HG03439 (cell line): ENCODE measurements at regions not wholly inside any gene's neighbourhood (a gene's known extent, or its start where the extent isn't known, plus 50 kb on each side); places are given as distances from the start of the nearest gene placed in this dataset.

Experiments used
- ATAC-seq: cut with Tn5 transposase; IDR thresholded peaks from one replicate; pipeline ENCODE4 v1.9.1; 2021; ENCODE audit warnings: mild to moderate bottlenecking, moderate library complexity; ENCODE audit not compliant: unreplicated experiment

DNA sequence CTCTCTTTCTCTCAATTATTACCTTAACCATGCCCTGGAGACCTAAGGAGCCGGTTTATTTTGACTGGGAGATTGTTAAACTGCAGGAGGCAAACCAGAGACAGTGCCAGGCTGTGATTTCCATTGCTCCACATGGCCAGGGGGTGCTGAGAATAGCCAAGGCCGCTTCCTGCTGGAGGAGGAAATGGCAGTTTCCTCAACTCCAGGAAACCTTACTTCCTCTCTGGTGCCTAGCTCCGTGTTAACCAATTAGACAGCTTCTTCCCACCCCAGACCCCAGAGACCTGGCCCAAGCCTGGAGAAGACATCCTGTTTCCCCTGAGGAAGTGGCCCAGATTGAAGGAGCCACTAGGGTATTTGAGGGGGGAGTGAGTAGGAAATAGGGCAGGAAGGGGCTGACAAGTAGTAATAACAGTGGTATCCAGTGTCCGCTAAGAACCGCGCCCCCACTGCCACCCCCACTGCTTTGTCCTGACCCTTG, 161.2 kb downstream of the PLPP3 start:
- no peak for ATAC-seq

DNA sequence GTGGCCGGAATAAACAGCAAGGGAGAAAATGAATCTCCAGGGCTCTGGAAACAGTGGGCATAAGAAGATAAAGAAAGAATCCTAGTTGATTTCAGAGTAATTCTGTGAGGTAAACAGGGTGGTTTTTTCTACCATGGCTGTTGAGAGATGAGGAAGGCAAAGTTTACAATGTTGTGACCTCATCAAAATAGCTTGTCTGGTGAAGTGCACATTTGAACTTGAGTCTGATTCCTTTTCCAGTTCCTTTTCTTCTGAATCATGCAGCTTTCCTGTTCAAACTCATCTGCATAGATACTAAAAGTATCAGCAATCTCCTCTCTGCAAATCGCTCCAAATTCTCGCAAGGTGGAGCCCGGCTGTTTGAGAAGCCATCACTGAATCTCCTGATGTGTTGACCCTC, 161.7 kb downstream of the PLPP3 start:
- ATAC-seq, result no peak

DNA sequence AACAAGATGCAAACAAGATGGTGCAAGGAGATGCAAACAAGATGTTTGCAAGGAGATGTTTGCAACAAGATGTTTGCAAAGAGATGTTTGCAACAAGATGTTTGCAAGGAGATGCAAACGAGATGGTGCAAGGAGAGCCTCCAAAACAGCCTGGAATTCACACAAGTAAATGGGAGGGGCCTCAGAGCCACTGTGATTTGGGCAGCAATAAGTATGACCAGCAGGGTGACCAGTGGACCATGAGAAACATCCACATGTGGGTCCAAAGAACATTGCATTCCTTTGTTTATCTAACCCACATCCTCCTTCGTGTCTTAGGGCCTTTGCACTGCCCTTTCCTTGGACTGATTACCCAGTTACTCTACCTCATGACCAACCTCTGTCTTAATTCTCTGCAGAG, 162.9 kb downstream of the PLPP3 start:
- no peak for ATAC-seq

DNA sequence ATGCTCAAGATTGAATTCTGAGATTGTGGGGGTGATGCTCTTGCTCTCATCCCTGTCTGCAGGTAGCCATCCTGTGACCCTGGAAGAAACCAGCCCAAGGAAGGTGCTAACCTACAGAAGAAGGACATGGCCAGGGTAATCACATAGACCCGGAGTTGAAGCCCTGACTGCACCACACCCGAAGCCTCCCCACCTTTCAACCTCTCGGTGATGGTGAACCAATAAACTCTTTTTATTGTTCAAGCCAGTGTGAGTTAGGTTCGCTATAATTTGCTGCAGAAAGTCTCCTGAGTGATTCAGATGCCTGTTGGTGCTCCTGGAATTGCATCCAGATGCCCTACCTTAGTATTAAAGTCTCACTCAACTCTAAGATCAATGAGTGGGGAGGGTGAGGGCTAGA, 163.6 kb downstream of the PLPP3 start:
- ATAC-seq, result no peak

DNA sequence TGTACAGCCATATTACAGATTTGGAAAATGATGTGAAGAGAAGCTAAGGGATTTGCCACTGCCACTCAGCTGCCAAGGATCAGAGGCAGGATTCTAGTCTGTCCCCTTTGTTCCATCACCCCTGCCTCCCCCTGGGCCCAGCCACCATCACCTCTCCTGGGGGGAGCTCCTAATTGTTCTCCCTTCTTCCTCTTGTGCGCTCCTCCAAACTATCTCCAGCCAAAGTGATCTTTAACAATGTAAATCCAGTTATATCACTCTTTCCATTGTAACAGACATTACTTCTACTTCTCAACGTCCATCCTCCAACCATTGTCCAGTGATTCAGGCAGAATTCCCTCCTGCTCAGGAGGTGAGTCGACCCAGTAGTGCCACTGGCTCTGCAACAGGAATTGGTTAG, 164.1 kb downstream of the PLPP3 start:
- no peak for ATAC-seq

DNA sequence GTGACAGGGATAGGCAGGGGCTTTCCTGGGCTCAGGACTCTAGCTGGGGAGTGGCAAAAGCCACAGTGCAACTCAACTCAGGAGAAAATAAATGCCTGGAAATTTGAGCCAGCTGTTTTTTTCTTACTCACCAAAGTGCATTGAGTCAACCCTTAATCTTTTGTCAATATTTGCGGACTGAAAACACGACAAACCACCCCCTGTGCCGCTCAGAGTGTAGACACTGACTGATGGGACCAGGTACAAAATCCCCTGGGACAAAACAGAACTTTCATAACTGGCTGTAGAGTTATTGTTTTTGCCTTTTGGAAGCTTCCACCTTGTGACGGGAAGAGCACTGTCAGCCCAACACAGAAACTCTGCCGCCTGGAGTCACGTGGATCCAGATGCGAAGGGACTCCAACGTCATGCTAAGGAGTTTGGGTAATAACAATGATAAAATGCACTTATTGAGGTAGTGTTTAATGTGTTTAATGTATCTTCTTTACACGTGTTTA, 164.6 kb downstream of the PLPP3 start:
- no peak for ATAC-seq

DNA sequence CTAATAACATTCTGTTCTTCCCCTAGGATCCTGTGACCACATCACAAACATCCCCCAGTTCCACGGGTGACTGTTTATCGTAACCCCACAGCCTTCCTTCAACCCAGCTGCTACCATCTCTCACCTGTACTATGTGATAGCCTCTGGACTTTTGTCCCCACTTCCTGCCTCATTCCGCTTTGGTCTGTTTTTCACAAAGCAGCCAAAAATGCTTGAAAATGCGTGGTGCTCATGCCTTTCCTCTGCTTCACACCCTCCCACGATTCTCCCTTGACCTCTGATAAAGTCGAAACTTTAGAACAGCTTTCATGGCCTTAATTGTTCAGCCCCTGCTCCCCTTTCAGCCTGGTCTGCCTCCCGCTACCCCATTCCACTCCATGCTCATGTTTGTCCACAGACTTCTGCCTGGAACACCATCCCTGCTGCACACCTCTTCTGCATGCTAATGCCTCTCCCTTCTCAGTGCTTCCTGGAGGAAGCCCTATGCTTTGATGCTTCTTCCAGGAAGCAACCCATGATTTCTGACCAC, 165.6 kb downstream of the PLPP3 start:
- ATAC-seq, result no peak

DNA sequence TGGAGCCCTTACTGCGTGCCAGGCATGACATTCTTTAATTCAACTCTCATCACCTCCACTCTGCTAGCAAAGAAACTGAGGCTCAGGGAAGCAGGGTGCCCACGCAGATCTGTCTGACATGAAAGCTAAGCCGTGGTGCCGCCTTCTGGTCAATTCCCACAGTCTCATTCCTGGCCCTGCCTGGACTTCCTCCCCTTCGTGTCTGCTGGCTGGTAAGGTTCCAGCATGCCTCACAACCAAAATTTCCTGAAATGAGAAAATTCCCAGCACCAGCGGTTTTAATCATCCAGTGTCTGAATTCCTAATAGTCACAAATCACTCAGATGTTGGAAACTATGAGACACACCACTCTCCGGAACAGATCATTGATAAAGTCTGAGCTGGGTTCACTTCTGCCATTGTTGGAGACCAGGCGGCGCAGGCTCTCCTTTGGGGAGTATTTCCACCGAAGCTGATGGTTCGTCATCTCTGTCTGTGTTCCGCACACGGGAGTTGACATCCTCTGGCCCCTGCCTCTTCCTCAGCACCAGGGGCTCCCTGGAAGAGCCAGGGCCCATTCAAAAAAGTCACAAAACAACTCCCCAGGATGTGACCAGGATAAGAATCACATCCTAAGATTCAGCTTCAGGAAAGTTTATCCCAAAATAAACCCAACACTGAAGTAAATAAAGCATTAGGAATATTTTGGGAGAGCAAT, 167.7 kb downstream of the PLPP3 start:
- no peak for ATAC-seq

DNA sequence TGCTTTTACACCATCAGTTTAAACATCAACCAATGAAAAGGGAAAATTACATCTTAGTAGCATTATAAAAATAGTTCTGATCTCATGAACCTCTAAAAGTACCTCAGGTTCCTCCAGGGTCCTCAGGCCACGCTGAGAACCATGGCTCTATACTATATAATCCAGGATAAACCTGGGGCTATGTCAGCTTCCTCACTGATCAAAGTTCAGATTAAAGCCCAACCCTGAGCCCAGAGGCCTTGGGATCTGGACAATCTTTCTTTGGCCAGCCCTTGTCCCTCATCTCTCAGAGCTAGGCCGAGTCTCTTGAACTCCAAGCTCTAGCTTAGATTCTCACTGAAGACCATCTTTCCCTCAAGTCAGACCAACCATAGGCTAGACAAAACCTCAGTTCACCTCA, 168.3 kb downstream of the PLPP3 start:
- no peak for ATAC-seq

DNA sequence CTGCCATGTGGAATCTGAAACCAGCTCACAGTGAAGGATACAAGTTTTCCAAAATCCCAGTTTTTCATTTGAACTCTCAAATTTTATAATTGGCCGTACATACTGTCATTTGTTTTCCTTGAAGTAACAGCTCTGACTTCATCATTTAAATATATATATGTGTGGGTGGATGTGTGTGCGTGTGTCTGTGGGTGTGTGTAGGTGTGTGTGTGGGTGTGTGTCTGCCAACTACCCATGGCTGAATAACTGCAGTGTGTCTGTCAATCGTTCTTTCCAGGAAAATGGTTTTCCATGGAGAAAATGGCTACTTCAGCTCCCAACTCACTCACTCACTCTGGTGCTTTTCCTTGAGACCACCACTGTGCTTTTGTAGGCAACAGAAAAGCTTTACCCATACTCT, 169.0 kb downstream of the PLPP3 start:
- no peak for ATAC-seq

DNA sequence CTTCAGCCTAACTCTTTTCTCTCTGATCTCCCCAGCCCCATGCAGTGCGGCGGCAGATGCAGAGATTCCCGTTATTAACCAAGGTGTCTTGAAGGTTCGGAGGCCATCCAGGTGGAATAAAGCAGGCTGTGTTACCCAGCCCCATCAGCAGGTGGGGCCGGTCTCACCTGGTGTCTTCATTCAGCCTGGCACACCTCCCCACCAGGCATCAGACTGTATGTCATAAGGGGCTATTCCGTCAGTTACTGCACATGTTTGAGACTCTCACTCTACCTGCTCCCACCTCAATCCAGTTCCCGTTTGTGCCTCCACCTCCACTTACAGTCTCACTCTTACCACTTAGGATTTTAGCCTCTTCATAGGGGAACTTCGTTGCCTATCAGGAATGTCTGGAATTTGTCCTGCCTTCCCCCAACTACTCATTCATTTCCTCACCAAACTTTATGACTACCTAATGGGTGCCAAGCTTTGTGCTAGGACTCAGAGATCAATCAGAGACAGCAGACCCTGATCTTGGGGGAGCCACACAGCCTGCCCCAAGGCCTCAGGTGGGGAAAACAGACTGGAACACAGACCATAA, 170.2 kb downstream of the PLPP3 start:
- ATAC-seq, result no peak

DNA sequence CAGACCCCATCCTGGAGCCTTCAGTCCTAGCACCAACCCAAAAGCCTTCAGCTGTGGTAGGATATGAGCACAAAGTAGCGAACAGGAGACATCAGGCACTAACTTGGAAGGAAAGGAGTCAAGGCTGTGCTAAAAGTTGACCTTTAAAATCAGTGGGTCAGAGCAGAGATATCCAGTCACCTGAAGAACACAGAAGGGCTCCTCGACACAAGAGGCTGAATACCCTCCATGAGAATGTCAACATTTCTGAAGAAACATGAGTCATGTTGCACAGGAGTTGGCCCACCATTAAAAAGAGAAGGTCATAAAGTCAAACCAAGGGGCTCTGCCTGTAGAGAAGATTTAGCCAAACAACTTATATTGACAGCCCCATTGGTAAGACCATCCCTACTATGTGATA, 172.5 kb downstream of the PLPP3 start:
- ATAC-seq, result no peak

DNA sequence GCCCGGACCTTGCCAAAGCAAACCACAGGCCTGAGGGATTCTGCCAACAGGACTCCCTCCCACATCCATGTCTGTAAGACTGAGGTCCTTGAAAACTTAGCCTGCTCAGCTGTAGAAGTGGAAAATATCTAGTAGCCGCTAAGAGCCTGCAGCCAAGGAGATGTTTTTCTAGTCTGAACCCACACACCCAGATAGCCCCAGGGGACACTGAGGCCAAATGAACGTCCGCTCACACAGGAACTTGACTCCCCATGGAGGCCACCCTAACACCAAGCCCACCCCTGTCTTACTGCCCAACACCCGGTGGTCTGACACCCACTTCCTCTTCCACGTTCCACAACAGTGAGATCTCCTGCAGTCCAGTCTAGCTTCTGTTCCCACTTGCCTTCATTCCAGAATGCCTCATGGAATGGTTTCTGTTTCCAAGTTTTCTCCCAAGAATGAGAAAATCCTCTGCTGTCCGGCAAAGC, 174.8 kb downstream of the PLPP3 start:
- ATAC-seq, result no peak

DNA sequence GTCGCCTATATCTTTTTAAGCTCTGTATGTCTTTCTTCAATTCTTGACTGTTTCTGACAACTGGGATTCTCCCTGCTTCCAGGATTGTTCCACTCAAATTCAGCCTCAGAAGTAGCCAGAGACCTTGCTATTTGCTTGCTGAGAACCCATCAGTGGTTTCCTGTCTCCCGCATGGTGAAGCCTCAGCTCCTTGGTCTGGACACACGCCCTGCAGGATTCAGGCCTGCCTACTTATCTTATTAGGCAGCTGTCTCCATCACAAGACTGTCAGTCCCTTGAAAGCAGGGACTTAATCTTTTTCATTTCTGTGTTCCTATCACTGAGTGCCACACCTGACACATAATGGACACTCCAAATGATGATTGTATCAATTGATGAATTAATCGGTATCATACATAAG, 175.3 kb downstream of the PLPP3 start:
- no peak for ATAC-seq

DNA sequence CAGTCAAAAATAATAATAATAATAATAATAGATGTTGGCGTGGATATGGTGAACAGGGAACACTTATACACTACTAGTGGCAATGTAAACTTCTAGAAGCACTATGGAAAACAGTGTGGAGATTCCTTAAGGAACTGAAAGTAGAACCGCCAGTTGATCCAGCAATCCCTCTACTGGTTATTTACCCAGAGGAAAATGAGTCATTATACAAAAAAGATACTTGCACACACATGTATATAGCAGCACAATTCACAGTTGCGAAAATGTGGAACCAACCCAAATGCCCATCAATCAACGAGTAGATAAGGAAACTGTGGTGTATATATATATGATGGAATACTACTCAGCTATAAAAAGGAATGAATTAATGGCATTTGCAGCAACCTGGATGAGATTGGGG, 176.0 kb downstream of the PLPP3 start:
- no peak for ATAC-seq

DNA sequence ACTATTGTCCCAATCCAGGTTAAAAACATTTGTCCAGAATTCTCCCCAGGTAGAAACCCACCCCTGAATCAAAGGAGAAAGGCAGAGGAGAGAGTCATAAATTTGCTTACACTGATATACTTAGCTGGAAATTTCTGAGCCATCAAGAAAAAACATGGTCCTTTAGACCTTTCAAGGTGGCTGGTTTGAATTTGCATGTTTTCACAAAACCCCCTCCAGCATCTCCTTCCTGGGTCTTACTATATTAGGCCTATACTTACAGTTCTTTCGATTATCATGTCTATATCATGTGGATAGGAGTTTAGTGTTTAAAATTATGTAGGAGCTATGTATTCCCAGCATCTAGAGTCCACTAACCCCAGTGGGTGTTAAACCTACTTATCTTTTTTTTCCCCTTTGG, 178.2 kb downstream of the PLPP3 start:
- ATAC-seq, result no peak

DNA sequence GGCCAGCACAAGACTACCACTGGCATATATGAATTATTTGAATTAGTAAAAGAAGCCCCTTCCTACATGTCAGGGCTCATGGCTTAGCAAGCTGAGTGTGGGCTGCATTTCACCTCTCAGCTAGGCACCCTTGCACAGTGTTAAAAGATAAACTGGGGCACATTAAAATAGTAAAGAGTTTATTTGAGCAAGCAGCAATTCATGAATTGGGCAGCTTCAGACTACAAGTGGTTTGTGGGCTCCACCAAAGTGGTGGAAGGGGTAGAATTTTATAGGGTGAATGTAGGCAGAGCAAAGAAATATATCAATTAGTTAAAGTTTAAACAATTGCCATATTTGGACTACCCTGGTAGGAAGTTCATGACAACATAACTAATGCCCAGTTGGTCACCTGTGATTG, 178.8 kb downstream of the PLPP3 start:
- ATAC-seq, result no peak

DNA sequence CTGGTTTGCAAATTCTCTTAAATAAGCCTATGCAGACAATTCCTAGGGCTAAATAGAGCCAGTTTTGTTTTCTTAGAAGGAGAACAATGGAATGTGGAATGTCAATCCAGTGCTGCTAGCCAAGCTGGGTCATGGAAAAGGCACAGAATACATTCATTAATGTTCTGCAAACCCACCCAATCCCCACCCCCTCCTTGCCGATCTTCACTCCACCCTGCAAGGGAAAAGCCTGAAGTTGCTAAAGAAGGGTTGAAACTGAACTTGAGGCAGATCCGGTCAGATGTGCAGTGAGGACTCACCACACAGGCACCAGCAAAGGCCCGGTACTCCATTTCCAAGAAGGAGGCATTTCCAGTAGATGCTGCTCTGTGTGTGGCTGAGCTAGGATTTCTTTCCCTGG, 179.6 kb downstream of the PLPP3 start:
- no peak for ATAC-seq

DNA sequence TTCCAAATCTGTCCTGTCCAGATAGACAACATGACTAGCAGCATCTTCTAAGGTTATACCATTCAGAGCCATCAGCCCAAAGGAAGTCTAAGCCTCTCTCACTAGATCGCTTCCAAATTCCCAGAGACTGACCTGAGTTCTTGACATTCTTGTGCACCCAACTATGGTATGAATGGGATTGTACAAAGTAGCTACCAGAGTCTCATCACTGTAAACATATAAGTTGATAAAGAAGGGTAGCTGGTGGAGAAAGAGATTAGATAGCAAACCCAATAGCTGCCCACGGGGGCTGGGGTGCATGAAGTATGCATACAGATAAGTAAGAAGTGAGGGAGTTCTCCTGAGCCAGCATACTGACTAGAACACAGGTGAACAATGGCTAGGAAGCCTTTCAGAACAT, 180.0 kb downstream of the PLPP3 start:
- ATAC-seq, result no peak

DNA sequence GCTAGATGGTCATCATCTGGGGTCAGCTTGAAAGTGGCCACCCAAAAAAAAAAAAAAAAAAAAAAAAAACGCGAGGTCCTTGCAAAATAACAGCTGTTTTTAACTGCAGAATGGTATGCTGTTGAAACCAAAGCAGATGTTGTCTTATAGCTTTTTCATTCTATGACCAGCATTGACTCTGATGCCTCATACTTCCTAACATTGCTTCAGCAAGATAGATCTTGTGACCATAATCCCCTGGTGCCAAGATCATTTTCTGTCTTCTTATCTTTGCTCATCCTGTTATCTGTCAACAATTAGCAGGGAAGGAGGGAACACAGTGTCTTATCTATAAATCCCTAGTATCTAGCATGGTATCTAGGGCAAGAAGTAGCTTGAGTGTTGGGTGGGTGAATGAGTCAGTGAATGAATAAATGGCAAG, 181.5 kb downstream of the PLPP3 start:
- no peak for ATAC-seq

DNA sequence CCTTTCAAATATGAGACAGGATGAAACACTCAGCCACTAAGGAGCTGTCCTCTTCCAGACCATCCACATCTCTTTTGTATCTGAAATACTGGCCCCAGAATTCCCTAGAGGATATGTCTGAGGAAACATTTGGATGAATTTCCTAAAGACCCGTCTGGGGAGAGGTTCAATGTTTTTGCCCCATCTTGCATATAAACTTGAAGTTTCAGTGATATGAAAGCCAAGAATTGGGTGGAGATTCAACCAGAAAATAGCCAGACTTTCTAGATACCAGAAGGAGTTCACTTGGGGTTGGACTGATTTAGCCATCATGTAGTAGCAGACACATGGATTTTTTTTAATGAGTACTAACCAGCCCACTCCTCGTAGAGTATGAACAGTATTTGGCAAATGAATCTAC, 182.0 kb downstream of the PLPP3 start:
- ATAC-seq, result no peak

DNA sequence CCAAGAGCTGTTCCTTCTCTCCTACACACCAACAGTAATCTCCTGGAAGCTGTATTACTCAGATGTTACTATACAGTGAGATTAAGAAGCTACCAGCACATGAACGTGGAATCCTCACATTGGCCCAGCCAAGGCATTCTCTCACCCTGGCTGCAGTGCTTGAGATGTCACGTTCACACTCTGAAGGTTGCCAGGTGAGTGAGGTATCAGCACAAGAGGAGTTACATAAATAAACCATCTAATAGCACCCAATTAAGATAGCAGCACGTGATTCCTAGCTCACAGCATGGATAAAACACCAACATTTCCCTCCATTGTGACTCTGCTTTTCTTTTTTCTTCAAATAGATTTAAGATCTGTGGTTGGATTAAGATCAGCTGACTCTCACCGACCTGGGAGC, 182.8 kb downstream of the PLPP3 start:
- no peak for ATAC-seq
